Posterior cingulate gyrus (tissue), 11 donors: ENCODE measurements at regions not wholly inside any gene's neighbourhood (a gene's known extent, or its start where the extent isn't known, plus 50 kb on each side); places are given as distances from the start of the nearest gene placed in this dataset.

Experiments used
- DNase-seq, 10 donors: peaks; one replicate each; pipeline versions ENCODE4 v3.0.0 to v3.0.0-alpha.2; 2020 to 2021; ENCODE audit warnings: mixed read lengths in 3 of 10
- intact Hi-C: fragments of 100-400 bp; cut with DNase I; formaldehyde crosslinking; loops from one replicate; pipeline ENCODE4 v1.15.1; 2023

GRCh38 chr18:11553098-11553940 lies 56.1 kb upstream of the SLC35G4 start:
- DNase-seq = peak in 3 of 10 donors; percentile 14 to 25 (median 24)
- intact Hi-C loops = loop anchor here (2.0 to 5.0 kb wide), 2 partner anchors 243 to 701 kb away; no protein-coding TSS in a partner anchor

GRCh38 chr18:11548916-11549551 lies 60.4 kb upstream of the SLC35G4 start:
- no peak for DNase-seq
- intact Hi-C loops = no loop called here

GRCh38 chr18:11548396-11548795 lies 61.0 kb upstream of the SLC35G4 start:
- intact Hi-C loops = no loop called here

GRCh38 chr18:11544060-11544633 lies 65.2 kb upstream of the SLC35G4 start:
- no peak for DNase-seq
- intact Hi-C loops = no loop called here

More at GRCh38 chr18:11548396-11548795, 61.0 kb upstream of the SLC35G4 start:
- no peak for DNase-seq

GRCh38 chr18:11541179-11541578 lies 68.2 kb upstream of the SLC35G4 start:
- intact Hi-C loops = no loop called here
- no peak for DNase-seq

GRCh38 chr18:11533942-11534496 lies 75.4 kb upstream of the SLC35G4 start:
- intact Hi-C loops = no loop called here
- no peak for DNase-seq

- intact Hi-C loops = no loop called here
These were observed 75.9 kb upstream of the SLC35G4 start for GRCh38 chr18:11533513-11533890.

GRCh38 chr18:11532758-11533512 lies 76.5 kb upstream of the SLC35G4 start:
- intact Hi-C loops = no loop called here
- DNase-seq = no peak

More at GRCh38 chr18:11533513-11533890, 75.9 kb upstream of the SLC35G4 start:
- no peak for DNase-seq

- intact Hi-C loops = no loop called here
These were observed 80.3 kb upstream of the SLC35G4 start for GRCh38 chr18:11529081-11529480.

GRCh38 chr18:11526675-11527074 lies 82.7 kb upstream of the SLC35G4 start:
- no peak for DNase-seq
- intact Hi-C loops = no loop called here

More at GRCh38 chr18:11529081-11529480, 80.3 kb upstream of the SLC35G4 start:
- no peak for DNase-seq

GRCh38 chr18:11523804-11524203 lies 85.6 kb upstream of the SLC35G4 start:
- intact Hi-C loops = no loop called here
- no peak for DNase-seq

- DNase-seq = no peak
- intact Hi-C loops = no loop called here
These were observed 86.4 kb upstream of the SLC35G4 start for GRCh38 chr18:11522992-11523391.

GRCh38 chr18:11521853-11522252 lies 87.5 kb upstream of the SLC35G4 start:
- intact Hi-C loops = no loop called here
- no peak for DNase-seq

- intact Hi-C loops = no loop called here
These were observed 88.9 kb upstream of the SLC35G4 start for GRCh38 chr18:11520536-11520935.

GRCh38 chr18:11518788-11519685 lies 90.4 kb upstream of the SLC35G4 start:
- peak in 6 of 10 donors; percentile 20 to 79 (median 44) for DNase-seq

More at GRCh38 chr18:11520536-11520935, 88.9 kb upstream of the SLC35G4 start:
- no peak for DNase-seq

GRCh38 chr18:11517704-11518103 lies 91.7 kb upstream of the SLC35G4 start:
- DNase-seq = no peak
- intact Hi-C loops = no loop called here

More at GRCh38 chr18:11518788-11519685, 90.4 kb upstream of the SLC35G4 start:
- intact Hi-C loops = no loop called here

GRCh38 chr18:11516751-11517503 lies 92.5 kb upstream of the SLC35G4 start:
- no peak for DNase-seq
- intact Hi-C loops = no loop called here

- no peak for DNase-seq
- intact Hi-C loops = no loop called here
These were observed 95.1 kb upstream of the SLC35G4 start for GRCh38 chr18:11514267-11514666.
